Activated T-cell treated with anti-CD3 and anti-CD28 coated beads, Interleukin-2, amount 50 U/mL, for 24 hours (primary cell): ENCODE measurements at regions not wholly inside any gene's neighbourhood (a gene's known extent, or its start where the extent isn't known, plus 50 kb on each side); places are given as distances from the start of the nearest gene placed in this dataset.
"Not testable (repeated sequence)": the region's sequence is repeated elsewhere in the genome, so short reads cannot be mapped to it uniquely, and the experiment has no call there.

Experiments used
- DNase-seq: peaks from one replicate; pipeline ENCODE4 v3.0.0-alpha.2; 2020
- H3K27ac Mint-ChIP-seq: 2 replicates; pipeline ENCODE4 v1.8.0; 2020; ENCODE audit warnings: mild to moderate bottlenecking, mixed read lengths
- H3K27me3 Mint-ChIP-seq: 2 replicates; pipeline ENCODE4 v1.8.0; 2020; ENCODE audit warnings: mixed read lengths
- H3K36me3 Mint-ChIP-seq: 2 replicates; pipeline ENCODE4 v1.8.0; 2020; ENCODE audit warnings: low read depth, mixed read lengths
- H3K4me1 Mint-ChIP-seq: 2 replicates; pipeline ENCODE4 v1.8.0; 2020; ENCODE audit warnings: low read depth, mixed read lengths
- H3K4me3 Mint-ChIP-seq: 2 replicates; pipeline ENCODE4 v1.8.0; 2020; ENCODE audit warnings: mild to moderate bottlenecking, moderate library complexity, mixed read lengths
- H3K9me3 Mint-ChIP-seq: 2 replicates; pipeline ENCODE4 v1.8.0; 2020; ENCODE audit warnings: mixed read lengths

DNA sequence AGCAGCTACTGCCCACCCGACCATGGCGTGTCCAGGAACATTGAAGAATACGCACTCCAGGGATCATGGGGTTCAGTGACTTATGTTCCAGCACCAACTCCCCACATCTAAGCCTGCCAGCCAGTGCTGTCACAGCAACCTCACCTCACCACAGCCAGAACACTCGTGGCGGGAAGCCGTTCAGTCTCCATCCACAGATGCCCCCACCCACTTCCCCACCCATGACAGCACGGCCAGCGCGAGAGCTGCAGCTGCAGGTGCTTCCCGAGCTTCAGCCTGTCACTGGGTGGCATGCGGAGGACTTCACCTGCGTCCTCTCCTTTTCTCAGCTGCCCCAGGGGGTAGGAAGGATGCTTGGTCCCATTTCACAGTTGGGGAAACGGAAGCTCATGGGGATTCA, 50.3 kb downstream of the RBFOX3 start:
- Mint-ChIP-seq H3K36me3 (no peaks in the 10 kb centered on the region), H3K27me3 (peaks cover 54% of the 10 kb centered on the region), H3K4me3 (no peak overlapping the region), H3K4me1 (peaks cover 2% of the 10 kb centered on the region), H3K9me3 (peaks cover 3% of the 10 kb centered on the region), H3K27ac (no peak overlapping the region)
- no peak for DNase-seq

DNA sequence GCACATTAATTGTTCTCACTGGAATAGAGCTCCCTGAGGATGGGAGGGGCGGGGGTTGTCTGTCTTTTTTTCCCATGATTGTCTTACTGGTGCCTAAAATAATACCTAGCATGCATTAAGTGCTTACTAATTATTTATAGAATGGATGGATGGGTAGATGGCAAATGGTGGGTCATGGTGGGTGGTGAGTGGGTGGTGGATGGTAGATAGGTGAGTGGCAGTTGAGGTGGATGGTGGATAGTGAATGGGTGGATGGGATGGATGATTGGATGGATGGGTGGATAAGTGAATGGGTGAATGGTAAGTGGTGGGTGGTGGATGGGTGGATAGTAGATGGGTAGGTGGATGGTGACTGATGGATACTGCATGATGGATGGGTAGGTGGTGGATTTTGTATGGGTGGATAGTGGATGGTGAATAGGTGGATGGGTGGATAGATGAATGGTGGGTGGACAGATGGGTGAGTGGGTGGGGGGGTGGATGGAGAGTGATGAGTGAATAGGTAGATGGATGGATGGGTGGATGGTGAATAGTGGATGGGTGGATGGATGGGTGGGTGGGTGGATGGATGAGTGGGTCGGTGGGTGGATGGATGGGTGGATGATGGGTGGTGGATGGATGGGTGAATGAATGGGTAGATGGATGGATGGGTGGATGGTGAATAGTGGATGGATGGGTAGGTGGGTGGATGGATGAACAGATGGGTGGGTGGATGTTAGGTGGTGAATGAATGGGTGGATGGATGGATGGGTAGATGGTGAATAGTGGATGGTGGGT, 51.6 kb downstream of the RBFOX3 start:
- H3K4me3 Mint-ChIP-seq, result no peak overlapping the region
- H3K36me3 Mint-ChIP-seq, result no peaks in the 10 kb centered on the region
- H3K9me3 Mint-ChIP-seq, result peaks cover 5% of the 10 kb centered on the region
- H3K4me1 Mint-ChIP-seq, result peaks cover 2% of the 10 kb centered on the region
- peaks cover 54% of the 10 kb centered on the region for H3K27me3 Mint-ChIP-seq
- H3K27ac Mint-ChIP-seq, result no peak overlapping the region
- no peak for DNase-seq

GRCh38 chr17:79558091-79558900, 52.6 kb downstream of the RBFOX3 start:
- DNase-seq, result no peak
- Mint-ChIP-seq H3K9me3 (peaks cover 7% of the 10 kb centered on the region), H3K27ac (no peak overlapping the region), H3K4me3 (no peak overlapping the region), H3K4me1 (peaks cover 2% of the 10 kb centered on the region), H3K27me3 (peaks cover 50% of the 10 kb centered on the region), H3K36me3 (no peaks in the 10 kb centered on the region)

- no peak overlapping the region for H3K4me3 Mint-ChIP-seq
- peaks cover 2% of the 10 kb centered on the region for H3K4me1 Mint-ChIP-seq
- peaks cover 43% of the 10 kb centered on the region for H3K27me3 Mint-ChIP-seq
These were observed 53.4 kb downstream of the RBFOX3 start for GRCh38 chr17:79557276-79558090.

DNA sequence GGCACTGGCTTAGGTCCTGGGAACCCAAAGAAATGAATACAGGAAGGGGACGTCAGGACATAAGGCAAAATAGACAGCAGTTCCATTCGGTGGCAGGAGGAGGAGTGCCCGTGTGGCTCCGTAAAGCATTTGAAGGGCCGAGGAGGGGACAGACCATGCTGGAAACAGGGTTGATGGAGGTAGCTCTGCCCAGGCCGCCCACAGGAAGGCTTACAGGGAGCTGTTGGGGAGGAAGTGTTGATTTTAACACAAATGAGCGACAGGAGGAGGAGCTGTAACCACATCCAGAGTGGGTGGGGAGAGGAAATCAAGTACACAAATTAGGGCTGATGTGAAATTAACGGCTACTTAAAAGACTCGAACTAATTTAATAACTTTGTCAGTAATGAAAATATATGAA, 54.6 kb downstream of the RBFOX3 start:
- H3K36me3 Mint-ChIP-seq, result no peaks in the 10 kb centered on the region
- H3K27ac Mint-ChIP-seq, result no peak overlapping the region
- H3K4me3 Mint-ChIP-seq, result no peak overlapping the region

More at GRCh38 chr17:79557276-79558090, 53.4 kb downstream of the RBFOX3 start:
- no peak for DNase-seq
- Mint-ChIP-seq H3K36me3 (no peaks in the 10 kb centered on the region), H3K27ac (no peak overlapping the region), H3K9me3 (peaks cover 8% of the 10 kb centered on the region)

GRCh38 chr17:79555543-79555942, 55.3 kb downstream of the RBFOX3 start:
- Mint-ChIP-seq H3K4me3 (no peak overlapping the region), H3K4me1 (peaks cover 2% of the 10 kb centered on the region), H3K27ac (no peak overlapping the region), H3K27me3 (peaks cover 33% of the 10 kb centered on the region), H3K9me3 (peaks cover 8% of the 10 kb centered on the region), H3K36me3 (no peaks in the 10 kb centered on the region)
- DNase-seq, result no peak

More for the DNA sequence above, 54.6 kb downstream of the RBFOX3 start:
- Mint-ChIP-seq H3K9me3 (peaks cover 8% of the 10 kb centered on the region), H3K27me3 (peaks cover 40% of the 10 kb centered on the region), H3K4me1 (peaks cover 2% of the 10 kb centered on the region)
- no peak for DNase-seq

DNA sequence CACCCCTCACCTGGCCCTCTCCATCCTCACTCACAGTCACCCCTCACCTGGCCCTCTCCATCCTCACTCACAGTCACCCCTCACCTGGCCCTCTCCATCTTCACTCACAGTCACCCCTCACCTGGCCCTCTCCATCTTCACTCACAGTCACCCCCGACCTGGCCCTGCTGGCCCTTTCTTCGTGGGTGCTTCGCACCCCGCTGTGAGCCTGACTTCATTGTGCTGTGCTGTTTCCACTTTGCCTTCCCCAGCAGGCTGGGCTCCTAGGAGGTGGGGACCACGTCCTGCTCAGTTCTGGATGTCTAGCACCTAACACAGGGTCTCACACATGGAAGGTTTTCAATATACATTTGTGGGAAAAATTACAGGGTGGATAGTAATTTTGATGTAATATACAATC, 56.5 kb downstream of the RBFOX3 start:
- H3K27me3 Mint-ChIP-seq, result peaks cover 27% of the 10 kb centered on the region
- not testable (repeated sequence) for H3K4me3 Mint-ChIP-seq, H3K27ac Mint-ChIP-seq, H3K9me3 Mint-ChIP-seq, H3K36me3 Mint-ChIP-seq, DNase-seq, H3K4me1 Mint-ChIP-seq

DNA sequence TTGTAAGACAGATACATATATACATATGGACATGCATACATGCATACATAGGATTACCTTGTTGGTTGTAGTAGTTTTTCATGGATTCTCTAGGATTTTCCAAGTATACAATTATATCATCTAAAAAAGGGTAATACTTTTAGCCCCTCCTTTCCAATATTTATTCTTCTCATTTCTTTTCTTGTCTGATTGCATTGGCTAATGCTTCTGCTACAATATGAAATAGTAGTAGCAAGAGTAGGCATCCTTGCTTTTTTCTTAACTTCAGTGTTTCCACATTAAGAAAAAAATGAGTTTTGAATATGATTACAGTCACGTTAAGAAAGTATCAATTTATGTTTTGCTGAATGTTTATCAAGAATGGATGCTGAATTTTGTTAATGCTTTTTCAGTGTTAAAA, 58.0 kb downstream of the RBFOX3 start:
- Mint-ChIP-seq H3K4me1 (peaks cover 2% of the 10 kb centered on the region), H3K36me3 (no peaks in the 10 kb centered on the region), H3K9me3 (peaks cover 8% of the 10 kb centered on the region), H3K27me3 (peaks cover 14% of the 10 kb centered on the region), H3K27ac (no peak overlapping the region), H3K4me3 (no peak overlapping the region)
- DNase-seq, result no peak

DNA sequence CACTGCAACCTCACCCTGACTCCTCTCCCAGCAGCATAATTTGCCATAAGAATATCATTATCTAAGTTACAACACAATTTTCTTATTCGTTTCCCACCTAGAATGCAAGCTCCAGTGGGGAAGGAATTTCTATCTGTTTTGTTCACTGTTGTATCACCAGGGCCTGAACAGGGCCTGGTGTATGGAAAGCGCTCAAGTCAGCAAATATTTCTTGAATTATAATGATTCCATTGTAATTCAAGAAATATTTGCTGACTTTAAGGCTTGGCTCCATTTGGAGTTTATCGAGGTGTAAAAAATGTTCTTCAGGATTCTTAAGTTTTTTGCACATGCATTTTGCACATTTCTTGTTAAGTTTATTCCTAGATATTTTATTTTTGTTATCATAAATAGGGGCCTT, 58.4 kb downstream of the RBFOX3 start:
- H3K4me3 Mint-ChIP-seq, result no peak overlapping the region
- peaks cover 2% of the 10 kb centered on the region for H3K4me1 Mint-ChIP-seq
- H3K9me3 Mint-ChIP-seq, result peaks cover 8% of the 10 kb centered on the region
- no peaks in the 10 kb centered on the region for H3K36me3 Mint-ChIP-seq
- no peak for DNase-seq
- no peak overlapping the region for H3K27ac Mint-ChIP-seq
- H3K27me3 Mint-ChIP-seq, result peaks cover 10% of the 10 kb centered on the region

DNA sequence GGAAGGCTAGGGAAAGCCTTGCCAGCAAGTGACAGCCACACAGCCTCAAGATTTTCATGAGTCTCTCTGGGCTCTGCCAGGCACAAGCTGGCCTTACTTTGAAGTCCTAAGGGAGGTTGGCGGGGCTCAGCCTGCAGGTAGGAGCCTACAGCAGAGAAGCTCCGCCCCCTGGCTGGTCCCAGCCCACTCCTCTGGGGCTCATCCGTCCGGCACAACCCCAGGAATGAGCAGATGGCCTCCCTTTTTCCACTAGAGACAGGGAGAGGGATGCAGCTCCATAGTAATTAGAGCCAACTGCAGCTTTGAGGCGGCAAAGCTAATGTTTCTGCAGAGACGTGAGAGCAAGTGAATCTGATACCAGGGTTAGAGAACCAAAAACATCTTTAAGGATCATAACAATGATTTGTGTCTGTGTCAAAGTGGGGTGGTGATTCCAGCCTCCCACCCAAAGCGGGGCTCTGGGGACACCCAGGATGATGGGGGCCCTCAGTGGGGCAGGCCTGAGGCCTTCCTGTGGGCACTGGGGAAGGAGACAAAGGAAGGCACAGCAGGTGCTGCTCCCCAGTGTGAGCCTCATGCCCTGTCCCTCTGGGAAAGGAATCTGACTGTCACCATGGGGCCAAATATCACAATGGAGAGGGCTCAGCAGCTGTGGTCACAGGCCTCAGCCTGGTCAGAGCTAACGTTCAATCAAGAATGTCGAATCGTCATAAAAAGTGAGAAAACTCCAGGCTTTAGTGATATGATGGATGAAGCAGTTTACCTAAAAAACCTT, 61.5 kb downstream of the RBFOX3 start:
- Mint-ChIP-seq H3K36me3 (no peaks in the 10 kb centered on the region), H3K9me3 (peaks cover 4% of the 10 kb centered on the region), H3K4me1 (no peaks in the 10 kb centered on the region), H3K27me3 (peaks cover 5% of the 10 kb centered on the region), H3K27ac (no peak overlapping the region), H3K4me3 (no peak overlapping the region)
- no peak for DNase-seq

GRCh38 chr17:79548116-79548515, 62.7 kb downstream of the RBFOX3 start:
- no peaks in the 10 kb centered on the region for H3K4me1 Mint-ChIP-seq
- no peaks in the 10 kb centered on the region for H3K9me3 Mint-ChIP-seq
- peaks cover 8% of the 10 kb centered on the region for H3K27me3 Mint-ChIP-seq
- no peak overlapping the region for H3K27ac Mint-ChIP-seq
- no peak for DNase-seq
- H3K36me3 Mint-ChIP-seq, result no peaks in the 10 kb centered on the region
- H3K4me3 Mint-ChIP-seq, result no peak overlapping the region

DNA sequence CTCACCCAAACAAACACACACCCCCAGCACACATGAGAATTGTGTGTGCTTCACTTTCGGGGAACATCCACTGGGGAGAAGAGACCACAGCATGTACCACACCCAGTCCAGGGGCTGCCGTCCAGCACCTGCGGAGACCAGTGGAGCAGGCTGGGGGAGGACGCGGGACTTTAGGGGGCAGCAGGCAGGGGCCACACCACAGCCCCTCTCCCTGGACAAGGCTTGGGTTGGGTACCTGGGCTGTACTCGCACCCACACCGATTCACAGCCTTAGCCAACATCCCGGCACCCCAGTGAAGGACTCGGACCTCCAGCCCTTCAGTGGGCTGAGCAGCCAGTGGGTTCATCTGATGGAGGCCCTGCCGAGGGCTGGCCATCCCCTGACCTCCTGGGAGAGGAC, 63.3 kb downstream of the RBFOX3 start:
- Mint-ChIP-seq H3K4me3 (no peak overlapping the region), H3K4me1 (no peaks in the 10 kb centered on the region), H3K9me3 (no peaks in the 10 kb centered on the region), H3K36me3 (no peaks in the 10 kb centered on the region), H3K27me3 (peaks cover 8% of the 10 kb centered on the region), H3K27ac (no peak overlapping the region)
- no peak for DNase-seq

DNA sequence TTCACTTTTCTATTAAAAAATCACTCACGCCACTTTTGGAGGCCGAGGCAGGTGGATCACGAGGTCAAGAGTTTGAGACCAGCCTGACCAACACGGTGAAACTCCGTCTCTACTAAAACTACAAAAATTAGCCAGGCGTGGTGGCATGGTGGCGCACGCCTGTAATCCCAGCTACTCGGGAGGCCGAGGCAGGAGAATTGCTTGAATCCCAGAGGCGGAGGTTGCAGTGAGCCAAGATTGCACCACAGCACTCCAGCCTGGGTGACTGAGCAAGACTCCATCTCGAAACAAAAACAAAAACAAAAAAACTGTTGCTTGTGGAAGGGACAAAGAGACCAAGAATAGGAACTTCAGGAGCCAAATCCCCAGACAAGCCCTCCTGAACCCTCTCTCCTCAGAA, 63.7 kb downstream of the RBFOX3 start:
- not testable (repeated sequence) for H3K27ac Mint-ChIP-seq, H3K4me3 Mint-ChIP-seq, DNase-seq

GRCh38 chr17:79546386-79546785, 64.5 kb downstream of the RBFOX3 start:
- H3K9me3 Mint-ChIP-seq, result no peaks in the 10 kb centered on the region
- peaks cover 8% of the 10 kb centered on the region for H3K27me3 Mint-ChIP-seq
- no peaks in the 10 kb centered on the region for H3K36me3 Mint-ChIP-seq
- no peaks in the 10 kb centered on the region for H3K4me1 Mint-ChIP-seq
- DNase-seq, result no peak
- no peak overlapping the region for H3K27ac Mint-ChIP-seq
- no peak overlapping the region for H3K4me3 Mint-ChIP-seq

More for the DNA sequence above, 63.7 kb downstream of the RBFOX3 start:
- H3K4me1 Mint-ChIP-seq, H3K9me3 Mint-ChIP-seq, H3K27me3 Mint-ChIP-seq, H3K36me3 Mint-ChIP-seq: not testable (repeated sequence)
